Astrocyte of the spinal cord (primary cell): ENCODE measurements at regions not wholly inside any gene's neighbourhood (a gene's known extent, or its start where the extent isn't known, plus 50 kb on each side); places are given as distances from the start of the nearest gene placed in this dataset.

Experiments used
- DNase-seq: peaks from one replicate; pipeline ENCODE4 v3.0.0; 2011; ENCODE audit warnings: low read depth, low spot score
- H3K4me3 ChIP-seq: 2 replicates; pipeline ENCODE4 v1.5.1; 2011; ENCODE audit warnings: low read depth, mild to moderate bottlenecking, low read length, moderate library complexity
- in situ Hi-C: cut with HindIII; loops from 2 replicates; pipeline ENCODE4 v1.10.0; 2017; ENCODE audit warnings: low sequenced_read_pairs
- TF ChIP-seq, protein P1 (sequence below): IDR thresholded peaks from 2 replicates; pipeline ENCODE4 v1.5.1; 2012; ENCODE audit warnings: low read depth, mild to moderate bottlenecking, low read length, inconsistent platforms

- in situ Hi-C loops, result no loop called here
- TF ChIP-seq, protein P1, sequence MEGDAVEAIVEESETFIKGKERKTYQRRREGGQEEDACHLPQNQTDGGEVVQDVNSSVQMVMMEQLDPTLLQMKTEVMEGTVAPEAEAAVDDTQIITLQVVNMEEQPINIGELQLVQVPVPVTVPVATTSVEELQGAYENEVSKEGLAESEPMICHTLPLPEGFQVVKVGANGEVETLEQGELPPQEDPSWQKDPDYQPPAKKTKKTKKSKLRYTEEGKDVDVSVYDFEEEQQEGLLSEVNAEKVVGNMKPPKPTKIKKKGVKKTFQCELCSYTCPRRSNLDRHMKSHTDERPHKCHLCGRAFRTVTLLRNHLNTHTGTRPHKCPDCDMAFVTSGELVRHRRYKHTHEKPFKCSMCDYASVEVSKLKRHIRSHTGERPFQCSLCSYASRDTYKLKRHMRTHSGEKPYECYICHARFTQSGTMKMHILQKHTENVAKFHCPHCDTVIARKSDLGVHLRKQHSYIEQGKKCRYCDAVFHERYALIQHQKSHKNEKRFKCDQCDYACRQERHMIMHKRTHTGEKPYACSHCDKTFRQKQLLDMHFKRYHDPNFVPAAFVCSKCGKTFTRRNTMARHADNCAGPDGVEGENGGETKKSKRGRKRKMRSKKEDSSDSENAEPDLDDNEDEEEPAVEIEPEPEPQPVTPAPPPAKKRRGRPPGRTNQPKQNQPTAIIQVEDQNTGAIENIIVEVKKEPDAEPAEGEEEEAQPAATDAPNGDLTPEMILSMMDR, result no peak
- H3K4me3 ChIP-seq, result no peak overlapping the region
- DNase-seq, result no peak
These were observed 110.2 kb downstream of the TPRA1 start for GRCh38 chr3:127480196-127480954.

- DNase-seq, result no peak
- in situ Hi-C loops, result no loop called here
- TF ChIP-seq, protein P1, result no peak
- no peak overlapping the region for H3K4me3 ChIP-seq
These were observed 111.1 kb downstream of the TPRA1 start for GRCh38 chr3:127479449-127479848.

DNA sequence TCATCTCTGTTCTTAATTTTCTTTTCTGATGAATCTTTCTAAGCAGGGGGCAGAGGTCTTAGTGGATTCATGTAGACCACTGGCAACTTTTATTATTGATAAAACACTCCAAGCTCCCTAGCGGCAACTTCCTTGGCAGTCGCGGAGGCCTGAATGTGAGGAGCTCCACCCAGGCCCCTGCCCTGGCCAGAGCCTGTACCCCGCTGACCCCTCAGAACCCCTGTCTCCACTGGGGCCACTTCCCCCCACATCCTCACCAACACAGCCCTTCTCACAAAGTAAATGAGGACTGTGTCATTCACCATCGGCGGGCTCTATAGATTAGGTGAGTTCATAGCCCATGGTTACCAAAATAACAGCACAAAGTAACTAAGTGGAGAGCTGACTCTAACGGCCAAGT, 111.6 kb downstream of the TPRA1 start:
- TF ChIP-seq, protein P1, result no peak
- in situ Hi-C loops, result no loop called here
- no peak for DNase-seq
- H3K4me3 ChIP-seq, result no peak overlapping the region

DNA sequence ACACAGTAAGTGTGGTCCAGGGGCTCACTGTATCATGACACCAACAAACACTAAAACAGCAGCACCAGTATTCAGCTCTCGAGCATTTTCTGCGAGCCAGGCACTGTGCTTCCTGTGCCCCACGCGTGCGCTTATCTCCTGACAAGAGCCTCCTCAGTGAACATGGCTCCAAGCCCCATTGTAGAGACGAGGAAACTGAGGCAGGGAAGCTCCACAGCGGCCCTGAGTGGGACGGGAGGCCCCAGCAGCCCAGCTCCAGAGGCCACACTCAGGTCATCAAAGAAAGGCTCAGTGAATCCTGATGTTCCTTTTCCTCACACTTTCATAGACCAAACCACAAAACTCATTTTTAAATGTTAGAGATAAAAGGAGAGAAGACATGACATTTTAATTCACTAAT, 113.1 kb downstream of the TPRA1 start:
- TF ChIP-seq, protein P1, result no peak
- H3K4me3 ChIP-seq, result no peak overlapping the region
- in situ Hi-C loops, result no loop called here
- DNase-seq, result no peak

DNA sequence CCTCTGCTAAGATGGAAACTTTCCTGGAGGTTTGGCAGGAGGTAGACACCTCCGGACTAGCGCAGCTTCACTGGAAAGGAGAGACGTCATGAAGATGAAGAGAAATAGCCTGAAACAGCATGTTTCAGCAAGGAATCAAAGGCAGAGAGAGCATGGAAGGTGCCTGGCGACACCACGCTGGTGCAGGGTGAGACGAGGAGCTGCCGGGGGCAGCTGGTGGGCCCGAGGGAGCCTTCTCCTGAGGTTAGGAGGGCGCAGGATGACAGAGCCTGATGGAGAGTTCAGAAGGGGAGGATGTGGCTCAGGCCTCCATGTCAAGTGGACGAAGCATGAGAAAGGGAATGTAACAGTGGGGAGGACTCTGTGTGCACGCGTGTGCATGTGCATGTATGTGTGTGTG, 113.6 kb downstream of the TPRA1 start:
- no peak for DNase-seq
- in situ Hi-C loops, result no loop called here
- H3K4me3 ChIP-seq, result no peak overlapping the region
- TF ChIP-seq, protein P1, result no peak

DNA sequence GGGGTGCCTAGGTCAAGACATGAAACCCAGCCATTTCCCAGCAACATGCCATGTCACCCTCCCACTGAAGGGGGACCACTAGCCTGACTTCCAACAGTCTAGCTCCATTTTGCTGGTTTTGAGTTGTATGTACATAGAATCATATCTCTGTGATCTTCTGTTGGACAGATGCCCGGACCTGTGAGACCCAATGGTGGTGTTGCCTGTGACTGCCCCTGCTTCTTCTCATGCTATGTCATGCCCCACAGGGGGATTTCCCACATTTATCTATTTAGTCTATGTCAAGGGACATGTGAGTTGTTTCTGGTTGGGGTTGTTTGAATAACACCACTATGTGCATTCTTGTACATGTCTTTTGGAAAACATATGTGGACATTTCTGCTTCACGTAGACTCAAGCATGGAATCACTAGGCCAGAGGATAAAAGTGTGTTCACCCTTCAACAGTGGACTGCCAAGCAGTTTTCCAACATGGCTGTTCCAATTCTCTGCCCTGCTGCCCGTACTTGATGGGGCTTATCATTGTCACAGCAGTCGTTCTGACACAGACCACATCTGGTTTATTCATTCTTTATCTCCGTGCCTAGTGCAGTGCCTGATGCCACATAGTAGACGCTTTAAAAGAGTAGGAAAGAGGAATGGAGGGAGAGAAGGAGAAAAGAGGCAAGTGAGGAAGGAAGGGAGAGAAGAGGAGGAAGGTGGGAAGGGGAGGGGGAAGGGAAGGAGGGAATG, 114.4 kb downstream of the TPRA1 start:
- no peak overlapping the region for H3K4me3 ChIP-seq
- TF ChIP-seq, protein P1, result no peak
- in situ Hi-C loops, result no loop called here
- DNase-seq, result no peak
